Hematopoietic multipotent progenitor cell treated with erythropoietin and hydrocortisone succinate and interleukin-3 and kit ligand, for 17 days (in vitro differentiated cells): ENCODE measurements at regions not wholly inside any gene's neighbourhood (a gene's known extent, or its start where the extent isn't known, plus 50 kb on each side); places are given as distances from the start of the nearest gene placed in this dataset.
"Not testable (repeated sequence)": the region's sequence is repeated elsewhere in the genome, so short reads cannot be mapped to it uniquely, and the experiment has no call there.

Experiments
- DNase-seq: peaks from one replicate; pipeline ENCODE4 v3.0.0-alpha.2; 2015; ENCODE audit warnings: low spot score

- not testable (repeated sequence) for DNase-seq
Observed at GRCh38 chr5:148744380-148744779, 82.0 kb upstream of the ADRB2 start.

DNA sequence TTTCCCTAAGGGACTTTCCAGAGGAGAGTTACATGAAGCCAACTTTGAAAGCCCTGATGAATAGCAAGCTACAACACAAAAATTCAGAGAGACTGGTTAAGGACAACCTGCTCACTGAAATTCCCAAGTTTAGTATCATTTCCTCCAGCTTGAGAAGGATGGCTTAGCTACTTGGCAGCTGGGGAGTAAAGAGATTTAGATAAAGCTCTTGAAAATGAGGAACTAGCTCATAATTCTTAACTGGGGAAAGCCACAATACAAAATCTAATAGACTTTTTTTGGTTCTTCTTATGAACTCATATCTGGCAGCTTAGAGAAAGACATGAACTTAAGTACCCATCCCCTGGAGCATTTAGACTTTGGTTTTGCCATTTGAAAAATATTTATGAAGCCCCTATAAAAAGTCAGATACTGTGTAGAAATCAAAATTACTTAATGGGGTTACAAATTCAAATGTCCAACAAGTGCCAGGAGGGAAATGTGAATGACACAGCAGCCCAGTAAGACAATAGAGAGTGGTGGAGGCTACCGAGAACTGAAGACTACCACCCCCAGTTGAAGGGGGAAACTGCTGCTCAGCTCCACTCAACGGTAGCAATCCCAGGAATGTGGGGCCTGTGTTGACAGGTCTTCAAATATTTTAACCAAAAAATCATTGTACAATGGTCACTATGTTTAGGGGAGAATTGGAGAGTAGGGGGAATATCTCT, 79.4 kb upstream of the ADRB2 start:
- DNase-seq, result no peak

DNA sequence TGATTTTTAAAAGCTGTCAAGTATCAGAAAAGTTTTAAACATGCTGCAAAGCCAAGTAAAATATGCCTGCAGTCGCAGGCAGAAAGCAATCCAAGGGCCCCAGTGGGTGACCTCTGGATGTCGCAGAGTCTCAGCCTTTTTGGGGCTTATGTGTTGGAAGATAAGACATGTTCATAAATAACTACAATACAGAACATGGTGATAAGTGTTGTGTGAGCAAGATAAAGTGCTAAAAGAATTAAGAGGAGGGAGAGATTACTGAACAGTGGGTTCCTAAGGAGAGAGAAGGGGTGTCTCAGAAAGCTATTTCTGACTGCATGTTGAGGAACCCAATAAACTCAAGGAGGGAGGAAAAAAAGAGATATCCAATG, 78.9 kb upstream of the ADRB2 start:
- DNase-seq, result no peak

DNA sequence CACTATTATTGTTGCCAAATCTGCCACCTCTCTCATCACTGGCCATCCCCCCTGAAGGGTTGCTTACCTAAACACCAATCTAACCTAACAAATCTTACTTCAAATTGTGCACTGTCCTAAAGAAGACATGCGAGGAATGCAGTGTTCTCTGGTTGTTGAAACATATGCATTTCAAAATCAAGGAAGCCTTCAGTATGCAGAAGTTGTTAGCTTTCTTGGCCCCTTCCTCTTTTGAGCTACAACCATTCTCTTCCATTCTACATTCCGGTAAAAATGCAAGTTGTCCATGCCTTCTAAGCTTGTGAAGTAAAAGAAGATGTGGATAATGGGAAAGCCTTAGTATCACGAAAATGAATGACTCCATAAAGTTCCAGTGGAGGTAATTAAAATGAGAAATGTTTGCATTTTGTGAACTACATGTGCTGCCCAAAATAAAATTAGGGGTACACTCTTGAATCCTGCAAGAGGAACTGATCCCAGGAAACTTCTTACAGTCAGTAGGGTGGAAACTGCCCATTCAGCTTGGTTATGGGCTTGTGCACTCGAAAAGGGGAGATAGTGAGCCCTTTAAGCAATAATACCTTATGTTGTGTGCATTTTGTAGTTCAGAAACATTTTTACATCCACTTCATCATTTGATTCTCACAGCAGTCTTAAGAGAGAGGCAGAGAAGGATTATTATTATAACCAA, 77.6 kb upstream of the ADRB2 start:
- DNase-seq, result no peak

DNA sequence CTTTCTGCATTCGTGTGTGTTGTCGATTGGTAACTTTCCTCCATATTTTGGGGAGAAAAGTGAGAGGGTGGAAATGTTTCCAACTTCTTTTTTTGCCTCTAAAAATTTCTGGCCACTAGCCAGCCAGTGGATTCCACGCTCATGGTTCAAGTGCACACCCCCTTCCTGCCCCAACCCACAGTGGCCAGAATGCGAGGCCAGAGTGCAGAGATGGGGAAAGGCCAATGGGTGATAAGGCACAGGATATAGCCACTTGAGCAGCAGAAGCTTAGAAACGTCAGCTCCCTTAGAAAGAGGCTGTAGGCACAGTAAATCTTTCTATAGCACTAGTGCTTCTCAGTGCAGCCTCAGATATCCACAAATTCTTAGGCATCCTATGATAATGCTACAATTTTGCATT, 75.8 kb upstream of the ADRB2 start:
- no peak for DNase-seq

DNA sequence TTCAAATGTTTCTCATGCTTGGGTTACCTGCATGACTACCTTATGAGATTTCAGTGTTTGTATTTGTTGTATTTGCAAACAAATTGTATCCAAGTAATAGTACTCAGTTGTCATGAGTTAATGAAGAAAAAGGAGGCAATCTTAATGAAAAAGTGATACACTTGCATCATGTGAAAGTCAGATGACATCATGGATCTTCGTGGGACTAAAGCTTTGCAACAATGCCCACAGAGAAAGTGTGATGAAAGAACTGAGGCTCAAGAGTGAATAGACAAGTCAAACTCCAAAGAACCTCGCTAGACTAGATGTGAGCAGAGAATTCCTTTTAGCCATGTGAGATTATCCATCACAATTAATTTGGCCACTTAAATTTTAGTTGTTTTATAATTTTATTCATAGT, 75.4 kb upstream of the ADRB2 start:
- no peak for DNase-seq

DNA sequence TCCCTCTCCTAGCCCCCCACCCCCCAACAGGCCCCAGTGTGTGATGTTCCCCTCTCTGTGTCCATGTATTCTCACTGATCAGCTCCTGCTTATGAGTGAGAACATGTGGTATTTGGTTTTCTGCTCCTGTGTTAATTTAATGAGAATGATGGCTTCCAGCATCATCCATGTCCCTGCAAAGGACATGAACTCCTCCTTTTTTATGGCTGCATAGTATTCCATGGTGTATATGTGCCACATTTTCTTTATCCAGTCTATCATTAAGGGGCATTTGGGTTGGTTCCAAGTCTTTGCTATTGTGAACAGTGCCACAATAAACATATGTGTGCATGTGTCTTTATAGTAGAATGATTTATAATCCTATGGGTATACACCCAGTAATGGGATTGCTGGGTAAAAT, 74.0 kb upstream of the ADRB2 start:
- DNase-seq, result not testable (repeated sequence)

DNA sequence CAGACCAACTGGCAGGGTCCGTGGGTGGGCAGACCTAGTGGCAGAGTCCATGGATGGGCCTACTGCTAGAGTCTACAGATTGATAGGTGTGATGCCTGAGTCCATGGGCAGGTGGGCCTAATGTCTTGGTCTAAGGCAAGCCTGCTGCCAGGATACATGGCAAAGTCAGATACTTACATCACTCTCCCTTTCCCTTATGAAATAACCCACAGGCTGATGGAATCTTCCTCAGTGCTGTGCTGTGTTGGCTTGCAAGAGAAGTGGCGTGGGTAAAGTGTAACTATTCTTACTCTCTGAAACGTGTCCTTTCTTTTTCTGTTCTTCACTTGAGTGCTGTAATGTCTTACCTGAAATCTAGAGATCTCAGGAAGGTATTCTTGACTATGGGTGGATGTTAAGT, 67.3 kb upstream of the ADRB2 start:
- no peak for DNase-seq

DNA sequence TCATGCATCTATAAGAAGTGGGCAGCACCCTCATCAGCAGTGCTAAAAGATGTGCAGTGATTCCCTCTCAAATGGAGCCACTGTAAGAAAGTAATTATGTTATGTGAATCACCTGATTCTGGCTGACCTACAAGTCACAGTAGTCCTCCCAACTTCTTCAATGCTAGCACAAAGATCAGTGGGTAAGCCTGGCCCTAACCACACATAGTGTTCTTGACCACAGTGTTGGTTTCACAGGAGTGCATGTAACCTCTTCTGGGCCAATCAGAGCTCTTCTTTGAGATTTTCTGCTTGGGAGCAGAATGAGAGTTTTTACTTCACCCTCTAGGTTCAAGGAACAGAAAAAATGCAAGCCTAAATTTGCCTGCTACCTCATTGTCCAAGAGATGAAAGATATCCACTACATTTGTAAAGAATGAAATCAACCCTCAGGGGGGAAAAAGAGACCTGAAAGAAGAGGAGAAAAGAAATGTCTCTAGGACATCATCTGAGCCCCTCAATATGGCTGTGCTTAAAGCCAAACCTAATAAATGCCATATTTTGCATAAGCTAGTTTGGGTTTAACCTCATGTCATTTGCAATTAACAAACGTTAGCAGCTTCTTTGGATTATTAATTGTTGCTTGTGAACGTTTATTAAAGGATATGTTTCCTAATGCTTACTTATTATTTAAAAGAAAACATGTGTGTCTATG, 65.3 kb upstream of the ADRB2 start:
- DNase-seq, result no peak

DNA sequence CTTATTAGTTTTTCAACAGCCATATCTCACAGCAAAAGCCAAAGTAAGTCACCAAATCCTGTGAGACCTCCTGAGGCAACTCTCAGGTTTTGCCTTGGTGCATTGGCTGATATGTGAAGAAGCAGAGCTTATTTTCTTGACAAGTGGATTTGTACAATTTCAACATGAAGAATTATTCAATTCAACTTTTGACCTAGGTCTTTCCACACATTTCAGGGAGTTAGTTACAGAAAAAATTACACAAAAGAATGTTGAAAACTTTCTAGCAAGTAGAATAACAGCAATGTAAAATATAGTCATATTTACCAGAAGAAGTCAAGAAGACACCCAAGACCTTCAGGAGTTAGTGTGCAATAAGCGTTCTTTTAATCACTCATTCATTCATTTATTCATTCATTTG, 62.4 kb upstream of the ADRB2 start:
- no peak for DNase-seq

DNA sequence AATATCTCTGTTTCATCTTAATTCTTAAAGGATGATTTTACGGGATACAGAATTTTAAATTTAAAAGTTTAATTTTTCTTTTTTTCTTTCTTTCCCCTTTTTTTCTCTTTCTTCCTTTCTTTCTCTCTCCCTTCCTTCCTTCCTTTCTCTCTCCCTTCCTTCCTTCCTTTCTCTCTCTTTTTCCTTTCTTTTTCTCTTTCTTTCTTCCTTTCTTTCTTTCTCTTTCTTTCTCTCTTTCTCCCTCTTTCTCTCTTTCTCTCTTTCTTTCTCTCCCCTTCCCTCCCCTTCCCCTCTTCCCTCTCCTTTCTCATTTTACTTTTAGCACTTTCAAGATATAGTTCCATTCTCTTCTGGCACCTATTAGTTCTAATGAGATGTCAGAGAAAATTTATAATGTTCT, 61.4 kb upstream of the ADRB2 start:
- no peak for DNase-seq

GRCh38 chr5:148768806-148769415, 57.5 kb upstream of the ADRB2 start:
- no peak for DNase-seq

DNA sequence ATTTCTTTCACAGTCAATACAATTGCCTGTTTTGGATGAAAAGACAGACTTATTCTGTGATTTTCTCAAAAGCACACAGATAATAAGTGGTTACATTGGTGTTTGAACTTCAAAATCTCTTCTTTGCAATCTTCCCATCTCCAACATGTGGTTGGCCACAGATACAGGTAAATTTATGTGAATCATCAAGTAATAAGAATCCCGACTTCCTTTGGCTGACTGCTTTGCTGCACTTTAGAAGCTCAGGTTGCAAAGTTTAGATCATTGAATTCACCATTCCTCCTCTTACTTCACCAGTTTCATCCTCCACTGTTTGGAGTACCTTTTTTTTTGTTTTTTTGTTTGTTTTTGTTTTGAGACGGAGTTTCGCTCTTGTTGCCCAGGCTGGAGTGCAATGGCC, 56.5 kb upstream of the ADRB2 start:
- DNase-seq, result no peak

DNA sequence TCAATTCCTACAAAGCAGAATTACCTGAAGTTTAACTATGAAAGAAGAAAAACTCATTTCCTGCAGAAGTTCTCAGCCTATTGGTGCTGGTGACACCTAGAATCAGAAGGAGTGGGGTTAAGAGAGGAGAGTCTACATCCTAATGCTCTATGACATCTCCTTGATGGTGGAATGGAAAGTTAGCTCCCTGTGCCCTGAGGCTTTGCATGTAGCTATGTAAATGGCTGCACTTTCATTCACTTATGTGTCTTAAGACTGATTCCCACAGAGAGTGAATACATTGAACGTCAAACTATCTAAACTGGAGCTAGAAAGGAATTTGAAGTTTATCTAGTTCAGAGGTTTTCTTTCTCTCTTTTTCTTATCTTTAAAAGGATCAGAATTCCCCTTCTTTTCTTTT, 52.1 kb upstream of the ADRB2 start:
- no peak for DNase-seq

DNA sequence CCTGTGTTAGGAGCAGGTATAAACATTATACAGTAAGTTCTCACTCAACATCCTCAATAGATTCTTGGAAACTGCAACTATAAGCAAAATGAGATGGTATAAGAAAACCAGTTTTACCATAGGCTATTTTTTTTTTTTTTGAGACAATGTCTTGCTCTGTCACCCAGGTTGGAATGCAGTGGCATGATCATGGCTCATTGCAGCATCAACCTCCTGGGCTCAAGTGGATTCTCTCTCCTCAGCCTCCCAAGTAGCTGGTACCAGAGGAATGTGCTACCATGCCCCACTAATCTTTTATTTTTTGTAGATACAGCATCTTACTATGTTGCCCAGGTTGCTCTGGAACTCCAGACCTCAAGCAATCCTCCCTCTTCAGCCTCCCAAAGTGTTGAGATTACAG, 50.1 kb upstream of the ADRB2 start:
- DNase-seq, result no peak
